NOMO-1 treated with DMSO at 0.1 percent for 48 hours (cell line): ENCODE measurements at regions not wholly inside any gene's neighbourhood (a gene's known extent, or its start where the extent isn't known, plus 50 kb on each side); places are given as distances from the start of the nearest gene placed in this dataset.

Source experiments
- DNase-seq: peaks from one replicate; lab custom pipeline; 2025; ENCODE audit not compliant: unreplicated experiment; lab: John Stamatoyannopoulos, UW

- no peak for DNase-seq
Observed at GRCh38 chr20:24894967-24895366, 54.1 kb upstream of the CST7 start.

GRCh38 chr20:24895431-24895830 lies 53.6 kb upstream of the CST7 start:
- no peak for DNase-seq

GRCh38 chr20:24895898-24896658 lies 53.0 kb upstream of the CST7 start:
- DNase-seq, result no peak

GRCh38 chr20:24896984-24897383 lies 52.1 kb upstream of the CST7 start:
- no peak for DNase-seq

- no peak for DNase-seq
Observed at GRCh38 chr20:24897974-24898373, 51.1 kb upstream of the CST7 start.

- no peak for DNase-seq
Observed at GRCh38 chr20:24899153-24899552, 49.9 kb upstream of the CST7 start.
